Osteoblast (primary cell): ENCODE measurements at regions not wholly inside any gene's neighbourhood (a gene's known extent, or its start where the extent isn't known, plus 50 kb on each side); places are given as distances from the start of the nearest gene placed in this dataset.

Source experiments
- DNase-seq: peaks from one replicate; pipeline ENCODE4 v3.0.0; 2011; ENCODE audit warnings: low spot score, mixed read lengths; ENCODE audit not compliant: insufficient read length; ENCODE audit errors: missing footprints
- H2AFZ ChIP-seq: 2 replicates; pipeline ENCODE4 v1.6.0; 2011; ENCODE audit warnings: mild to moderate bottlenecking, low read length
- H3K27ac ChIP-seq: 2 replicates; pipeline ENCODE4 v1.5.1; 2011; ENCODE audit warnings: mild to moderate bottlenecking, low read depth, low read length, moderate library complexity
- H3K27me3 ChIP-seq: 2 replicates; pipeline ENCODE4 v1.6.0; 2012; ENCODE audit warnings: mild to moderate bottlenecking, control low read depth, inconsistent platforms, low read length, moderate library complexity; ENCODE audit not compliant: insufficient read depth
- H3K36me3 ChIP-seq: 2 replicates; pipeline ENCODE4 v1.5.1; 2011; ENCODE audit warnings: mild to moderate bottlenecking, low read length, control low read depth, moderate library complexity; ENCODE audit not compliant: insufficient read depth
- H3K4me1 ChIP-seq: 2 replicates; pipeline ENCODE4 v1.5.1; 2011; ENCODE audit warnings: mild to moderate bottlenecking, low read length, control low read depth, moderate library complexity; ENCODE audit not compliant: insufficient read depth
- H3K4me2 ChIP-seq: 2 replicates; pipeline ENCODE4 v1.6.0; 2011; ENCODE audit warnings: mild to moderate bottlenecking, low read length; ENCODE audit not compliant: insufficient read depth
- H3K4me3 ChIP-seq: fragments of 200-600 bp; sonication (generic); 3 replicates; pipeline ENCODE4 v1.5.1; 2012; ENCODE audit warnings: mild to moderate bottlenecking, low read length, inconsistent platforms; ENCODE audit not compliant: insufficient read depth
- H3K79me2 ChIP-seq: 2 replicates; pipeline ENCODE4 v1.6.0; 2012; ENCODE audit warnings: mild to moderate bottlenecking, low read length, control low read depth, inconsistent platforms; ENCODE audit not compliant: insufficient read depth
- H3K9me3 ChIP-seq: 2 replicates; pipeline ENCODE4 v1.5.1; 2011; ENCODE audit warnings: low read depth, low read length, control low read depth
- H4K20me1 ChIP-seq: 2 replicates; pipeline ENCODE4 v1.6.0; 2012; ENCODE audit warnings: mild to moderate bottlenecking, low read length, control low read depth; ENCODE audit not compliant: insufficient read depth
- CTCF ChIP-seq: IDR thresholded peaks from 2 replicates; pipeline ENCODE4 v1.5.1; 2011; ENCODE audit warnings: mild to moderate bottlenecking, low read depth, low read length, moderate library complexity; ENCODE audit errors: extremely low read depth

- no peaks in the 10 kb centered on the region for H3K27me3 ChIP-seq
- no peak overlapping the region for H2AFZ ChIP-seq
- no peak overlapping the region for H3K27ac ChIP-seq
- H3K36me3 ChIP-seq: no peaks in the 10 kb centered on the region
- no peaks in the 10 kb centered on the region for H3K4me1 ChIP-seq
- H3K9me3 ChIP-seq: no peaks in the 10 kb centered on the region
- DNase-seq: no peak
- H3K79me2 ChIP-seq: no peaks in the 10 kb centered on the region
- no peak overlapping the region for H3K4me2 ChIP-seq
- H3K4me3 ChIP-seq: no peak overlapping the region
- H4K20me1 ChIP-seq: no peaks in the 10 kb centered on the region
- no peak for TF ChIP-seq CTCF
These were observed 83.1 kb upstream of the GYPA start for GRCh38 chr4:144223661-144224060.

GRCh38 chr4:144259285-144259684 is 118.8 kb upstream of the GYPA start:
- H3K27ac ChIP-seq: no peak overlapping the region
- DNase-seq: no peak
- no peak overlapping the region for H3K4me3 ChIP-seq
- H3K36me3 ChIP-seq: no peaks in the 10 kb centered on the region
- H3K4me1 ChIP-seq: no peaks in the 10 kb centered on the region
- no peaks in the 10 kb centered on the region for H3K79me2 ChIP-seq
- no peaks in the 10 kb centered on the region for H4K20me1 ChIP-seq
- no peak overlapping the region for H3K4me2 ChIP-seq
- TF ChIP-seq CTCF: no peak
- H3K9me3 ChIP-seq: no peaks in the 10 kb centered on the region
- H2AFZ ChIP-seq: no peak overlapping the region
- H3K27me3 ChIP-seq: no peaks in the 10 kb centered on the region

GRCh38 chr4:144267084-144267483 is 126.6 kb upstream of the GYPA start:
- Histone ChIP-seq H3K27ac (no peak overlapping the region), H2AFZ (no peak overlapping the region), H3K79me2 (no peaks in the 10 kb centered on the region), H3K9me3 (no peaks in the 10 kb centered on the region), H4K20me1 (no peaks in the 10 kb centered on the region), H3K4me1 (no peaks in the 10 kb centered on the region), H3K4me3 (no peak overlapping the region), H3K36me3 (no peaks in the 10 kb centered on the region), H3K4me2 (no peak overlapping the region), H3K27me3 (no peaks in the 10 kb centered on the region)
- TF ChIP-seq CTCF: no peak
- DNase-seq: no peak

- Histone ChIP-seq H3K79me2 (no peaks in the 10 kb centered on the region), H3K27me3 (no peaks in the 10 kb centered on the region), H3K27ac (no peak overlapping the region), H3K4me1 (no peaks in the 10 kb centered on the region), H2AFZ (no peak overlapping the region), H3K9me3 (no peaks in the 10 kb centered on the region), H3K4me2 (no peak overlapping the region), H4K20me1 (no peaks in the 10 kb centered on the region), H3K4me3 (no peak overlapping the region), H3K36me3 (no peaks in the 10 kb centered on the region)
- TF ChIP-seq CTCF: no peak
- DNase-seq: no peak
These were observed 140.2 kb upstream of the GYPA start for GRCh38 chr4:144280688-144281087.
